ENCODE measurements at regions not wholly inside any gene's neighbourhood (a gene's known extent, or its start where the extent isn't known, plus 50 kb on each side); places are given as distances from the start of the nearest gene placed in this dataset.

DNA sequence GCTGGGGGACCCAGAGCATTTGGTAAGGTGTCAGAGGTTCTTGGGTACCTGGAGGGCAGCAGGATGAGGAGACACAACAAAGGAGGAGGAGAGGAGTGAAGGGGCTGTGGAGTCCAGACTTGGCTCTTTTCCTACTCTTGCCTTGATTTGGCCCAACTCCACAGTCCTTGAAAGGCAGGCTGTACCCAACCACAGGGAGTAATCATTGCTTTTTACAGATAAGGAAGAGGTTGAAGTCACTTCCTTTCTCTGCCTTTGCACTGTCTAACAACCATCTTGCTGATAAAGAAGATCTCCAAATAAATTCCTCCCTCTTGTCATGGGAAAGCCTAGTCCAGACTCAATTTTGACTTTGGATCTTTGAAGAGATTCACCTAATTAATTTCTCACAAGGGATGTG lies 226.8 kb upstream of the HMGA2 start (continued):
- TF ChIP-seq POLR2B (IDR thresholded peaks at IDR 0.05; ENCODE audit: low read depth, partially characterized antibody) (no peak), ZNF717 (CRISPR knock-in tag; IDR thresholded peaks at IDR 0.05) (no peak), BMI1 (IDR thresholded peaks at IDR 0.05; ENCODE audit: low read length) (no peak), NONO (IDR thresholded peaks at IDR 0.05; ENCODE audit: low read depth in 2 of 2, low read length in 1 of 2) (no peak), TRIM24 (IDR thresholded peaks at IDR 0.05) (no peak), GATAD2B (IDR thresholded peaks at IDR 0.05; ENCODE audit: borderline replicate concordance) (no peak), POLR2H (tag; IDR thresholded peaks at IDR 0.05; ENCODE audit: low read depth) (no peak), CBFA2T3 (IDR thresholded peaks at IDR 0.05) (peak; percentile 66), FOXP1 (CRISPR knock-in tag; IDR thresholded peaks at IDR 0.05) (no peak), RCOR1 (IDR thresholded peaks at IDR 0.05; ENCODE audit: borderline replicate concordance in 1 of 2, low read depth in 2 of 2, low read length in 2 of 2) (peak in 1 of 2 experiments; percentile 80; a peak in 1 of 4 replicates), TEAD1 (CRISPR knock-in tag; IDR thresholded peaks at IDR 0.05) (no peak), FOXA1 (IDR thresholded peaks at IDR 0.05; ENCODE audit: borderline replicate concordance) (no peak), NFRKB (IDR thresholded peaks at IDR 0.05; ENCODE audit: low read depth) (no peak), TEAD4 (IDR thresholded peaks at IDR 0.05; ENCODE audit: low read length) (peak; percentile 54; the same call in 1 of the 2 replicates), TEAD4 (CRISPR knock-in tag; IDR thresholded peaks at IDR 0.05; ENCODE audit: borderline replicate concordance) (no peak), SPI1 (IDR thresholded peaks at IDR 0.05; ENCODE audit: borderline replicate concordance, low read depth, low read length) (peak; percentile 76), CHD2 (IDR thresholded peaks at IDR 0.05; ENCODE audit: low read depth, low read length) (no peak), BDP1 (IDR thresholded peaks at IDR 0.05; ENCODE audit: insufficient read depth, insufficient read length) (no peak), CREM (IDR thresholded peaks at IDR 0.05; ENCODE audit: low read depth) (0 out of 2 replicates have a peak, but pooled peaks have one; percentile 38)
- TF ChIP-seq, protein P1, sequence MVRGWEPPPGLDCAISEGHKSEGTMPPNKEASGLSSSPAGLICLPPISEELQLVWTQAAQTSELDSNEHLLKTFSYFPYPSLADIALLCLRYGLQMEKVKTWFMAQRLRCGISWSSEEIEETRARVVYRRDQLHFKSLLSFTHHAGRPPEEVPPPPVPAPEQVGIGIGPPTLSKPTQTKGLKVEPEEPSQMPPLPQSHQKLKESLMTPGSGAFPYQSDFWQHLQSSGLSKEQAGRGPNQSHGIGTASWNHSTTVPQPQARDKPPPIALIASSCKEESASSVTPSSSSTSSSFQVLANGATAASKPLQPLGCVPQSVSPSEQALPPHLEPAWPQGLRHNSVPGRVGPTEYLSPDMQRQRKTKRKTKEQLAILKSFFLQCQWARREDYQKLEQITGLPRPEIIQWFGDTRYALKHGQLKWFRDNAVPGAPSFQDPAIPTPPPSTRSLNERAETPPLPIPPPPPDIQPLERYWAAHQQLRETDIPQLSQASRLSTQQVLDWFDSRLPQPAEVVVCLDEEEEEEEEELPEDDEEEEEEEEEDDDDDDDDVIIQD (CRISPR knock-in tag; IDR thresholded peaks at IDR 0.05): no peak
- TF ChIP-seq, protein P2, sequence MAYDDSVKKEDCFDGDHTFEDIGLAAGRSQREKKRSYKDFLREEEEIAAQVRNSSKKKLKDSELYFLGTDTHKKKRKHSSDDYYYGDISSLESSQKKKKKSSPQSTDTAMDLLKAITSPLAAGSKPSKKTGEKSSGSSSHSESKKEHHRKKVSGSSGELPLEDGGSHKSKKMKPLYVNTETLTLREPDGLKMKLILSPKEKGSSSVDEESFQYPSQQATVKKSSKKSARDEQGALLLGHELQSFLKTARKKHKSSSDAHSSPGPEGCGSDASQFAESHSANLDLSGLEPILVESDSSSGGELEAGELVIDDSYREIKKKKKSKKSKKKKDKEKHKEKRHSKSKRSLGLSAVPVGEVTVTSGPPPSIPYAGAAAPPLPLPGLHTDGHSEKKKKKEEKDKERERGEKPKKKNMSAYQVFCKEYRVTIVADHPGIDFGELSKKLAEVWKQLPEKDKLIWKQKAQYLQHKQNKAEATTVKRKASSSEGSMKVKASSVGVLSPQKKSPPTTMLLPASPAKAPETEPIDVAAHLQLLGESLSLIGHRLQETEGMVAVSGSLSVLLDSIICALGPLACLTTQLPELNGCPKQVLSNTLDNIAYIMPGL (CRISPR knock-in tag; IDR thresholded peaks at IDR 0.05): no peak
- TF ChIP-seq, protein P3, sequence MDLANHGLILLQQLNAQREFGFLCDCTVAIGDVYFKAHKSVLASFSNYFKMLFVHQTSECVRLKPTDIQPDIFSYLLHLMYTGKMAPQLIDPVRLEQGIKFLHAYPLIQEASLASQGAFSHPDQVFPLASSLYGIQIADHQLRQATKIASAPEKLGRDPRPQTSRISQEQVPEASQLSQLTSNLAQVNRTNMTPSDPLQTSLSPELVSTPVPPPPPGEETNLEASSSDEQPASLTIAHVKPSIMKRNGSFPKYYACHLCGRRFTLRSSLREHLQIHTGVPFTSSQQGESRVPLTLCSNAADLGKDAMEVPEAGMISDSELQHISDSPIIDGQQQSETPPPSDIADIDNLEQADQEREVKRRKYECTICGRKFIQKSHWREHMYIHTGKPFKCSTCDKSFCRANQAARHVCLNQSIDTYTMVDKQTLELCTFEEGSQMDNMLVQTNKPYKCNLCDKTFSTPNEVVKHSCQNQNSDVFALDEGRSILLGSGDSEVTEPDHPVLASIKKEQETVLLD (IDR thresholded peaks at IDR 0.05): no peak
- TF ChIP-seq, protein P4, sequence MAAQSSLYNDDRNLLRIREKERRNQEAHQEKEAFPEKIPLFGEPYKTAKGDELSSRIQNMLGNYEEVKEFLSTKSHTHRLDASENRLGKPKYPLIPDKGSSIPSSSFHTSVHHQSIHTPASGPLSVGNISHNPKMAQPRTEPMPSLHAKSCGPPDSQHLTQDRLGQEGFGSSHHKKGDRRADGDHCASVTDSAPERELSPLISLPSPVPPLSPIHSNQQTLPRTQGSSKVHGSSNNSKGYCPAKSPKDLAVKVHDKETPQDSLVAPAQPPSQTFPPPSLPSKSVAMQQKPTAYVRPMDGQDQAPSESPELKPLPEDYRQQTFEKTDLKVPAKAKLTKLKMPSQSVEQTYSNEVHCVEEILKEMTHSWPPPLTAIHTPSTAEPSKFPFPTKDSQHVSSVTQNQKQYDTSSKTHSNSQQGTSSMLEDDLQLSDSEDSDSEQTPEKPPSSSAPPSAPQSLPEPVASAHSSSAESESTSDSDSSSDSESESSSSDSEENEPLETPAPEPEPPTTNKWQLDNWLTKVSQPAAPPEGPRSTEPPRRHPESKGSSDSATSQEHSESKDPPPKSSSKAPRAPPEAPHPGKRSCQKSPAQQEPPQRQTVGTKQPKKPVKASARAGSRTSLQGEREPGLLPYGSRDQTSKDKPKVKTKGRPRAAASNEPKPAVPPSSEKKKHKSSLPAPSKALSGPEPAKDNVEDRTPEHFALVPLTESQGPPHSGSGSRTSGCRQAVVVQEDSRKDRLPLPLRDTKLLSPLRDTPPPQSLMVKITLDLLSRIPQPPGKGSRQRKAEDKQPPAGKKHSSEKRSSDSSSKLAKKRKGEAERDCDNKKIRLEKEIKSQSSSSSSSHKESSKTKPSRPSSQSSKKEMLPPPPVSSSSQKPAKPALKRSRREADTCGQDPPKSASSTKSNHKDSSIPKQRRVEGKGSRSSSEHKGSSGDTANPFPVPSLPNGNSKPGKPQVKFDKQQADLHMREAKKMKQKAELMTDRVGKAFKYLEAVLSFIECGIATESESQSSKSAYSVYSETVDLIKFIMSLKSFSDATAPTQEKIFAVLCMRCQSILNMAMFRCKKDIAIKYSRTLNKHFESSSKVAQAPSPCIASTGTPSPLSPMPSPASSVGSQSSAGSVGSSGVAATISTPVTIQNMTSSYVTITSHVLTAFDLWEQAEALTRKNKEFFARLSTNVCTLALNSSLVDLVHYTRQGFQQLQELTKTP (IDR thresholded peaks at IDR 0.05; ENCODE audit: low read depth in 1 of 2, partially characterized antibody in 2 of 2): no peak
